GM23248 (cell line): ENCODE measurements at regions not wholly inside any gene's neighbourhood (a gene's known extent, or its start where the extent isn't known, plus 50 kb on each side); places are given as distances from the start of the nearest gene placed in this dataset.

ENCODE experiments used
- DNase-seq: peaks from one replicate; pipeline ENCODE4 v3.0.0-alpha.2; 2015
- H2AFZ ChIP-seq: fragments of 200-600 bp; sonication (generic); 2 replicates; pipeline ENCODE4 v1.6.1; 2016; ENCODE audit warnings: antibody characterized with exemption
- H3F3A ChIP-seq: fragments of 200-600 bp; sonication (generic); 2 replicates; pipeline ENCODE4 v1.6.1; 2016; ENCODE audit warnings: mild to moderate bottlenecking, antibody characterized with exemption, mixed run types; ENCODE audit not compliant: insufficient read depth
- H3K27ac ChIP-seq: fragments of 200-600 bp; sonication (generic); 2 replicates; pipeline ENCODE4 v1.5.1; 2016; ENCODE audit warnings: mild to moderate bottlenecking
- H3K27me3 ChIP-seq: fragments of 200-600 bp; sonication (generic); replicated peaks from 2 replicates; pipeline ENCODE4 v1.6.1; 2016; ENCODE audit warnings: mild to moderate bottlenecking; ENCODE audit not compliant: insufficient read depth
- H3K36me3 ChIP-seq: fragments of 200-600 bp; sonication (generic); 2 replicates; pipeline ENCODE4 v1.6.1; 2016; ENCODE audit warnings: low read depth, mild to moderate bottlenecking
- H3K4me1 ChIP-seq: fragments of 200-600 bp; sonication (generic); 2 replicates; pipeline ENCODE4 v1.6.1; 2016; ENCODE audit warnings: mild to moderate bottlenecking; ENCODE audit not compliant: insufficient read depth
- H3K4me2 ChIP-seq: fragments of 200-600 bp; sonication (generic); one replicate; pipeline ENCODE4 v1.6.1; 2016; ENCODE audit warnings: mild to moderate bottlenecking; ENCODE audit not compliant: unreplicated experiment
- H3K4me3 ChIP-seq: fragments of 200-600 bp; sonication (generic); 2 replicates; pipeline ENCODE4 v1.5.1; 2016; ENCODE audit warnings: mild to moderate bottlenecking
- H3K79me2 ChIP-seq: fragments of 200-600 bp; sonication (generic); 2 replicates; pipeline ENCODE4 v1.6.1; 2016; ENCODE audit warnings: mild to moderate bottlenecking; ENCODE audit not compliant: insufficient read depth
- H3K9ac ChIP-seq: fragments of 200-600 bp; sonication (generic); 2 replicates; pipeline ENCODE4 v1.6.1; 2016; ENCODE audit warnings: mild to moderate bottlenecking
- H3K9me2 ChIP-seq: fragments of 200-600 bp; sonication (generic); 2 replicates; pipeline ENCODE4 v1.6.1; 2016; ENCODE audit warnings: mixed run types, mild to moderate bottlenecking, moderate library complexity; ENCODE audit not compliant: insufficient read depth
- H3K9me3 ChIP-seq: fragments of 200-600 bp; sonication (generic); one replicate; pipeline ENCODE4 v1.6.1; 2017; ENCODE audit warnings: low read depth
- H4K20me1 ChIP-seq: fragments of 200-600 bp; sonication (generic); 2 replicates; pipeline ENCODE4 v1.6.0; 2016; ENCODE audit not compliant: insufficient read depth
- EZH2 ChIP-seq: fragments of 200-600 bp; sonication (generic); IDR thresholded peaks from 2 replicates; pipeline ENCODE4 v1.6.1; 2018; ENCODE audit warnings: antibody characterized with exemption, mild to moderate bottlenecking; ENCODE audit not compliant: insufficient read depth, poor library complexity, severe bottlenecking
- EZH2phosphoT487 ChIP-seq: fragments of 200-600 bp; sonication (generic); IDR thresholded peaks from 2 replicates; pipeline ENCODE4 v1.6.1; 2018; ENCODE audit warnings: antibody characterized with exemption, moderate library complexity, mild to moderate bottlenecking, low read depth; ENCODE audit not compliant: insufficient read depth
- WGBS, 2 experiments: methylation state at CpG; one replicate each; pipeline ENCODE4 v1.1.6; 2015 to 2017; ENCODE audit warnings: low lambda C conversion rate in 2 of 2, low coverage in 1 of 2; ENCODE audit errors: missing lambda C conversion rate in 2 of 2; 5-methylcytosine and 5-hydroxymethylcytosine counted together
- in situ Hi-C: fragments of 300-500 bp; cut with MboI; formaldehyde crosslinking; loops from 2 replicates; pipeline ENCODE4 v1.15.0; 2020

GRCh38 chr4:79082997-79083396 is 143.8 kb upstream of the PAQR3 start:
- TF ChIP-seq EZH2 (no peak), EZH2phosphoT487 (no peak)
- no peaks in the 10 kb centered on the region for H3K79me2 ChIP-seq
- H2AFZ ChIP-seq = no peak overlapping the region
- no peak overlapping the region for H3K4me2 ChIP-seq
- no peaks in the 10 kb centered on the region for H3K27me3 ChIP-seq
- H3K4me1 ChIP-seq = no peaks in the 10 kb centered on the region
- no peaks in the 10 kb centered on the region for H3F3A ChIP-seq
- no peak overlapping the region for H3K9ac ChIP-seq
- DNase-seq = no peak
- peaks cover 6% of the 10 kb centered on the region for H3K9me3 ChIP-seq
- no peak overlapping the region for H3K27ac ChIP-seq
- H3K4me3 ChIP-seq = no peak overlapping the region
- H3K36me3 ChIP-seq = no peaks in the 10 kb centered on the region
- H3K9me2 ChIP-seq = no peaks in the 10 kb centered on the region; the same call in 1 of the 2 replicates
- no peaks in the 10 kb centered on the region for H4K20me1 ChIP-seq
- in situ Hi-C loops = no loop called here
- 52 to 55% methylated on average over 6 of the region's 6 CpGs for WGBS, 2 experiments

GRCh38 chr4:79081973-79082372 is 142.7 kb upstream of the PAQR3 start:
- no peak overlapping the region for H3K27ac ChIP-seq
- no peaks in the 10 kb centered on the region for H3K4me1 ChIP-seq
- no peaks in the 10 kb centered on the region for H3F3A ChIP-seq
- H3K79me2 ChIP-seq = no peaks in the 10 kb centered on the region
- no peak overlapping the region for H3K4me2 ChIP-seq
- H3K9ac ChIP-seq = no peak overlapping the region
- peaks cover 6% of the 10 kb centered on the region for H3K9me3 ChIP-seq
- H3K4me3 ChIP-seq = no peak overlapping the region
- H2AFZ ChIP-seq = no peak overlapping the region
- H3K36me3 ChIP-seq = no peaks in the 10 kb centered on the region
- 0% methylated on average over 1 of the region's 1 CpG for WGBS, 2 experiments
- in situ Hi-C loops = no loop called here
- DNase-seq = no peak
- no peaks in the 10 kb centered on the region for H4K20me1 ChIP-seq
- TF ChIP-seq EZH2 (no peak), EZH2phosphoT487 (no peak)
- no peaks in the 10 kb centered on the region for H3K27me3 ChIP-seq
- H3K9me2 ChIP-seq = no peaks in the 10 kb centered on the region; the same call in 1 of the 2 replicates

DNA sequence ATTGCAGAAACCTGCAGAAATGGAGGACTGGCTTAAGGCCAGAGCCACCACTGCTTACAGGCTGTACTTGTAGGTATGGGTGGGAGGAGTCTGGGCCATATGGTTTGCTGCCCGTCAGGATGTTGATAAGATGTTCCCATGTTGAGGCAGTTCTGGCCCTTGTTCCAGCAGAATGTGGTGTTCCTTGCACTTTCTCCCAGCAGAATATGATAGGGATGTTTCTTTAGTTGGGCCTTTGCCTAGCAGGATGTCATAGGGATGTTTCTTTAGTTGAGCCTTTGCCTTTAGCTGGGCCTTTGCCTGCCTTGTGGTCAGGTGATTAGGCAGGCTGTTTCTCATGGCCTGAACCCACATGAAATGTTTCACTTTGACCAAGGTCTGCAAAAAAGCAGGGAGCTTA is 139.1 kb upstream of the PAQR3 start:
- Histone ChIP-seq H3F3A (no peaks in the 10 kb centered on the region), H3K27me3 (no peaks in the 10 kb centered on the region), H3K4me1 (no peaks in the 10 kb centered on the region), H3K9me3 (peaks cover 6% of the 10 kb centered on the region), H3K9me2 (no peaks in the 10 kb centered on the region; the same call in 1 of the 2 replicates), H3K79me2 (no peaks in the 10 kb centered on the region), H3K9ac (no peak overlapping the region), H3K27ac (no peak overlapping the region), H4K20me1 (no peaks in the 10 kb centered on the region), H3K36me3 (no peaks in the 10 kb centered on the region), H3K4me2 (no peak overlapping the region), H2AFZ (no peak overlapping the region), H3K4me3 (no peak overlapping the region)
- in situ Hi-C loops = no loop called here
- TF ChIP-seq EZH2phosphoT487 = no peak
- no peak for TF ChIP-seq EZH2
- DNase-seq = no peak
- 75 to 80% methylated on average over 1 of the region's 1 CpG for WGBS, 2 experiments

DNA sequence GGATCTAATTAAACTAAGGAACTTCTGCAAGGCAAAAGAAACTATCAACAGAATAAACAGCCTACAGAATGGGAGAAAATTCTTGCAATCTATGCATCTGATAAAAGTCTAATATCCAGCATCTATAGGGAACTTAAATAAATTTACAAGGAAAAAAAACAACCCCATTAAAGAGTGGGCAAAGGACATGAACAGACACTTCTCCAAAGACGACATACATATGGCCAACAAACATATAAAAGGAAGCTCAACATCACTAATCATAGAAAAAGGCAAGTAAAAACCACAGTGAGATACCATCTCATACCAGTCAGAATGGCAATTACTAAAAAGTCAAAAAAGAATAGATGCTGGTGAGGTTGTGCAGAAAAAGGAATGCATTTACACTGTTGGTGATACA is 134.8 kb upstream of the PAQR3 start:
- H3K4me1 ChIP-seq = no peaks in the 10 kb centered on the region
- no peaks in the 10 kb centered on the region for H3K9me3 ChIP-seq
- H3K9me2 ChIP-seq = no peaks in the 10 kb centered on the region
- no peaks in the 10 kb centered on the region for H3K27me3 ChIP-seq
- no peaks in the 10 kb centered on the region for H4K20me1 ChIP-seq
- H3K4me2 ChIP-seq = no peak overlapping the region
- H3K36me3 ChIP-seq = no peaks in the 10 kb centered on the region
- H3K9ac ChIP-seq = no peak overlapping the region
- no peak overlapping the region for H2AFZ ChIP-seq
- in situ Hi-C loops = no loop called here
- no peak overlapping the region for H3K27ac ChIP-seq
- H3F3A ChIP-seq = no peaks in the 10 kb centered on the region
- no peak for DNase-seq
- 29 to 33% methylated on average over 1 of the region's 1 CpG for WGBS, 2 experiments
- no peak overlapping the region for H3K4me3 ChIP-seq
- TF ChIP-seq EZH2phosphoT487 (no peak), EZH2 (no peak)
- no peaks in the 10 kb centered on the region for H3K79me2 ChIP-seq

- Histone ChIP-seq H4K20me1 (no peaks in the 10 kb centered on the region), H3K27ac (no peak overlapping the region), H3K9me2 (no peaks in the 10 kb centered on the region), H3K4me3 (no peak overlapping the region), H3K27me3 (no peaks in the 10 kb centered on the region), H3K36me3 (no peaks in the 10 kb centered on the region), H3K9ac (no peak overlapping the region), H3F3A (no peaks in the 10 kb centered on the region), H3K4me1 (no peaks in the 10 kb centered on the region), H3K4me2 (no peak overlapping the region), H3K79me2 (no peaks in the 10 kb centered on the region), H2AFZ (no peak overlapping the region), H3K9me3 (no peaks in the 10 kb centered on the region)
- WGBS, 2 experiments = 60 to 70% methylated on average over 1 of the region's 1 CpG
- DNase-seq = no peak
- no peak for TF ChIP-seq EZH2phosphoT487
- no peak for TF ChIP-seq EZH2
- in situ Hi-C loops = no loop called here
Observed at GRCh38 chr4:79073471-79073870, 134.2 kb upstream of the PAQR3 start.
